CD4-positive, alpha-beta T cell treated with Interleukin-12 subunit alpha and Interleukin-12 subunit beta, for 1 hour (primary cell): ENCODE measurements at regions not wholly inside any gene's neighbourhood (a gene's known extent, or its start where the extent isn't known, plus 50 kb on each side); places are given as distances from the start of the nearest gene placed in this dataset.

ENCODE experiments used
- DNase-seq: peaks from one replicate; pipeline ENCODE4 v3.0.0-alpha.2; 2020

DNA sequence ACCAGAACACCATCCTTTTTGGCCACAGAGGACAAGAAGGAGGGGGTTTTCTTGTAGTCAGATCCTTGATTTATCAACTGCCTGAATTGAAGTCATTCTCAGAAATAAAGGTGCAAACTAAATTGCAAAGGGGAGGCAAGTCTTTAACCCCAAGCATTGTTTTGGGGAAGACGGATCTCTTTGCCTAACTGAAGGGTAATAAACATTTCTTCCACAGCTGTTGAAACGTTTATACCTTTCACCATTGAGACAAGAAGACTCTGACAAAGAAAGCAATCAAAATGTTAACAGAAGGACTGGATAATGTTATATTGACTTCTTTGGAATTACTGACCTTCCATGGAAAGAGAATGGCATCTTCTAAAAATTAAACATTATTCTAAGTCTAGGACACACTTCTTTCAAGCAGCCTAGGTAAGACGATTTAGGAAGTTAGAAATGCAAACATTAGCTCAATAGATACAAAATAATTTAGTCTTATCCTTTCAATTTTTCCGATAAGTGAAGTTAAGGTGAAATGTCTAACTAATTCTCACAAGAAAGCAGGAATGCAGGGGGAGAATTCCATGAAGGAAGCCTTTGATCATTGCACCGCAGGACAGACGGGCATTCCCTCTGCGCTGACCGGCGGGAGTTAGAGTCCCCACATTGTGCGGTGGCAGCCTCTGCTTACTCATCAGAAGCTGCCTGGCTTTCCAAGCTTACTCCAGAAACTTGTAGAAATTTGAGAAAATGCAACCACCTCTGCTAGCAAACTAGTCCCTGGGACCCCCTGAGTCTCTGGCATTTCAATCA lies 69.4 kb upstream of the COPS8 start:
- DNase-seq: no peak

DNA sequence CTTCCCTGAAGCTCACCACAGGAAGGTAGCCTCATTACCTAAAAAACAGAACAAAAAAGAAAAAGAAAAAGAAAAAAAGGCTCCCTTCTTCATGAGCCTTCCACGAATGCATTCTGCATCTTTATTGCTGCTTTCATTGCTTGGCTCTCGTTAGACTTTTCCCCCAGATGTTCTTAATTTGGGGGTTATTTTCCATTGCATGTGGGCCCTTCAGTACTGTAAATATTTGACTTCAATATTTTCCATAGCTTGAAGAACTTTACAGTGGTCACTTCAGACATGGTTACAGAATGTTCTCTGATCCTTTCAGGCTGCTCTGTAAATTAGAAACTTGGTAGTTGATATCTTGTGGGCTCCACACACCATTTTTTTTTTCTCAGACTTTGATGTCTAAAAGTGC lies 65.6 kb upstream of the COPS8 start:
- DNase-seq: no peak

DNA sequence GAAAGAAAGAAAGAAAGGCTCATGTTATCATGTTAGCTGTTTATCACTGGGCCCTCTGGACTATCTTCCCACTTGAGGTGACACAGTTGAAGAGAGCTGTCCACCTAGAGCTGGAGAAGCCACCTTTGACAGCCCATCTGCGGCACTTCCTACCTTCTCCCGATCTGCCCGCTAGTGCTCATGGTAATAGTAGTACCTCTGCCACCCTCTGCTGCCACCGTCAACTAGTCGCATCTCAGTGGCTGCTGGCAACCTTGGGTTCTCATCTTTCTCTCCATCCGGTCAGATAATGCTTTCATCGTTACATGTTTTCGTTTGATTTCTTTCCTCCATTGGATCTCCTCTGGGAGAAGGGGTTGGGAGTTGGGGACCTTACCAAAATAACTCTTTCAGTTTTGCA lies 63.2 kb upstream of the COPS8 start:
- DNase-seq: no peak

DNA sequence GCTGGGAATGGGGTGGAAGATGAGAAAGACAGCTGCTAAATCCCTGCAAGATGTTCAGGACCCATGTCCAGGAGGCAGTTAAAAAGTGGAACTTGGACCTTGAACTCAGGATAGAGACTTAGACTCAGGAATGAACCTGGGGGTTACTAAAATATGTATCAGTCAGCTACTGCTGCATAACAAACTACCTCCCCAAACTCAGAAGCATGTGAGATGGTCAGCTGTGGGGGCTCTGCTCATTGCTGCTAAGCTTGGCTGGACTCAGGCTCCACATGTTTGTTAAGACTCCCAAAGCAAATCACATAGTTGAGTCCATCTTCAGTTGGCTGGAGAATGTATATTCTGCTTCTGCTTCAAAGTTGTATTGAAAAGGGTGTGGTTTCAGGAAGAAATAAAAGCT lies 61.4 kb upstream of the COPS8 start:
- DNase-seq: no peak

DNA sequence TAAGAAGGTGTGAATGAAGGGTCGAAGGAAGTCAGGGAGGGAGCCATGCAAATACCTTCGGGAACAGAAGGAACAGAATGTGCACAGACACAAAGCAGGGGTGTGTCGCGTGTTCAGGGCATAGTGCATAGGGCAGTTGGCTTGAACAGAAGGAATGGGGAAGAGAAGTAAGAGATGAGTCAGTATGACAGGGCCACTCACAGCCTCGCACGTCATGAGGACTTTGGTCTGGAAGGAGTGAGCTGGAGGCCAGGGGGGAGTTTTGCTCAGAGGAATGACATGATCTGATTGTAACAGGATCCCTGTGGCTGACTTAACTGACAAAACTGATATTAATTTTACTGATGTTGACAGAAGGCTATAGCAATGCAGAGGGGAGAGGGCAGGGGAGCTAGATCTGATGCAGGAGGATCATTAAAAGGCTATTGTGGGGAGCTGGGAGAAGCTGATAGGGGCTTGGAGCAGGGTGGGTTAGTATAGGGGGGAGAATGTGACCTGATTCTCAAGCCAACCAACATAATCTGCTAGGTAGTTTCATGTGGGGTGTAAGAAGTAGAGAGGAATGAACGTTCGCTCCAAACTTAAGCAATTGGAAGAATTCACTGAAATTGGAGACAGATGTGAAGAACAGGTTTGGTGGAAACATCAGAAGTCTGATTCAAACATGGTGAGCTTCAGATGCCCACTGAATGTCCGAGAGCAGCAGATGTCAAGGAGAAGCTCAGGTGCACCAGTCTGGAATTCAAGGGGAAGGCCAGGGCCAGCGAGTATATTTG lies 60.4 kb upstream of the COPS8 start:
- no peak for DNase-seq

DNA sequence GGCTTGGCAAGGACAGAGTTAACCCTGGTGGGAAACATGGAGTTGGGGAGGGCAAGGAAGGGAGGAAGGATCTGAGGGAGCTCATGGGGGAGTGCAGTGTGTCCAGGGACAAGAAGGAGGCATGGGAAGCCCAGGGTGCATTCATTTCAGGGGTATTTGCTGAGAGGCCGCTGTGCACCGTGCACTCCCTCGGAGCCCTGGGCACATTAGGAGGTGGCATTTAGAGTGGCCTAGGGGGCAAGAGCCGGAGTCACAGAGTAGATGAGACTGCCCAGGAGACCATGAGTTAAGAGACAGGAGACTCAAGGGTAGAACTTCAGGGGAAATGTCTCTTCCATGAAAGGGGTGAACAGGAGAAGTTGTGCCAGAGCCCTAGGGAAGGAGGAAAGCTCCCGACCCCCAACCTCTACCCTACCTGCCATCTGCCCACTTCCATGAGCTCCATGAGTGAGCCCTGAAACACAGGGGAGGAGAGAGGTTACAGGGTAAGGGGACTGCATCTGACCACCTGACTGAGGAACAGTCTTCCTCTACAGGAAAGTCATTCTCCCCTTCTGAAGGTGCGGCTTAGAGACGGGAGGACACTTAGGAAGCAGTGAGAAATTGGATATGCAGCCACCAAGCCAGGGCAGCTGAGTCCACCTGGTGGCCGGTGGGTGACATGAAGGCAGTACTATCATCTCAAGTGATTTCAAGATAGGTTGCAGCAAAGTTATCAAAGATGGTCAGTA lies 58.5 kb upstream of the COPS8 start:
- DNase-seq: peak; percentile 30

DNA sequence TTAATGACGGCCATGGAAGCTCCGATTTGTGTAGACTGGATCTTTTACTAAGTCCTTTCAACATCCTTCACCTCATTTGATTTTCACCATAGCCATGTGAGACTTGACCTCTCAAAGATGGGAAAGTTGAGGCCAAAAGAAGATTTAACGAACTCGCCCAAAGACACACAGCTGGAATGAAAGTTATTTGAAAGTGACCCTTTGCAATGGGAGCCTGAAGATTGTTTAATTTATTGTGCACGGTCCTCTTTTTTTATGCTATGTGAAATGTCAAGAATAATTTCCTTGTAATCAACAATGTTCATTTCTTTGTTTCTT lies 58.0 kb upstream of the COPS8 start:
- no peak for DNase-seq

DNA sequence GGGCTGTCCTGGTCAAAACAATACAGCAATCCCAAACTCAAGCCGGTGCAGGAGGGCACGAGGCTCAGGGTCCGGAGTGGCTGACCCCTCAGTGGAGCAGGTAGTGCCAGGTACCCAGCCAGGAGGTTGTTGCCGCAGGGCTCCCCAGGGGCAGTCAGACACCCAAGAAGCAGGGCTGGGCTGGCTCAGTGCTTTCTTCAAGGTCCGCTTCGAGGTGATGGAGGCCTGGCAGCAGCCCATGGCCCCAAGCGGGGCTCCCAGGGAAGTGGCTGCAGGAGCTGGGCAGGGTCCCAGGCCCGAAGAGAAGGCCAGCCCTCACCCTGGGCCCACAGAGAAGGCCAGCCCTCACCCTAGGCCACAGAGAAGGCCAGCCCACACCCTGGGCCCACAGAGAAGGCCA lies 55.3 kb upstream of the COPS8 start:
- no peak for DNase-seq

DNA sequence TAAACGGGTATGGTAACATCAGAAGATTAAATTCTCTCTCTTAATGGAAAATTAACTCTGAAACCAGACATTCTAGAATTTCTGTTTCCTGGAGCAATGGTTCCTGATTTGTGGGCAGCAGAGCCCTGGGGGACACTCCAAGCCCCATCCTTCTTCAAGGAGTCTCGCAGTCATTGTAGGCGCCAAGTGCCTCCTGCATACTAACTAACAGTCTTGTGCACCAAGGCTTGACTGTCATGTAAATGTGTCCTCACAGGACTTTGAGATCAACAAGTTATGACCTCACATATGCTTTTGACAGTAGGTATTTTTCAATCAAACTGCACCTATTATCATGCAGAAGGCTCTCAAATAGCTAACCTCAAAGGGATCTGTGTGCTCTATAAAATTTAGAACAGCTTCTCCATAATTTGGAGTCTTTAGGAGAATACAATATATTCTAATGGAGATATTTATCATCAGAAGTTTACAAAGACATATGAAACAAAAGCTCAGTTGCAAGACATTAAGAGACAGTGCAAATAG lies 52.1 kb upstream of the COPS8 start:
- DNase-seq: no peak

DNA sequence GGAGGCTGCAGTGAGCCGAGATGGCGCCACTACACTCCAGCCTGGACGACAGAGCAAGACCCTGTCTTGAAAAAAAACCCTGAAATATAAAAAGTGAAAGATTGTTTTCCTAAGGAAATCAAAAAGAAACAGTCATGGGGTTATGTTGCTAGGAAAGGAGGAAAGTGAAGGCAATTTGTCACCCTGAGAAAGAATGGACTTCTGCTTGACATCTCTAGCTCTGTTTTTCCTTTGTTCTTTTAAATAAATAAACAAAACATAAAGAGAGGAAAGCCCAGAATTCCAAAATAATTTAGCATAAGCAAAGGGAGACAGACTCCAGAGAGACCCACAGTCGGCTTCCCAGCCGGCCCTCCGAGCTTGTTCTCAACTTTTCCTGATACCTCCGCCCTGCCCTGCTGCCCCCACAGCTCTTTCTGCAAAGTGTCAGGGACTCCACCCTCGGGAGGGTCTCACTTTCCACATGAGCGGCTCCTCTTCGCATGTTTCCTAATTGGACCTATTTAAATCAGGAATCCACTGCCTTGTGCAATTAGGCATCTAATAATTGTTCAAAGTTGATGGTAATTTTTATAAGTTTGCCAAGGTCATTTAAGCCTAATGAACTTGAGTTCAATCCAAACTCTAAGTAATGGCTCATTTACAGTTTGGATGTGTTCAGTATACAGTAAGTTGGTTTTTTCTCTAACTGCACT lies 49.8 kb upstream of the COPS8 start:
- DNase-seq: no peak
